Activated CD4-positive, alpha-beta T cell treated with anti-CD3 and anti-CD28 coated beads for 36 hours (primary cell): ENCODE measurements at regions not wholly inside any gene's neighbourhood (a gene's known extent, or its start where the extent isn't known, plus 50 kb on each side); places are given as distances from the start of the nearest gene placed in this dataset.

Experiments used
- ATAC-seq: fragments of 200-7000 bp; cut with Tn5 transposase; one replicate; pipeline ENCODE4 v1.10.0; 2021; ENCODE audit warnings: mild to moderate bottlenecking, moderate library complexity
- CTCF ChIA-PET: fragments of 350-600 bp; sonication (Branson Sonifier 250); formaldehyde crosslinking; loops from one replicate; lab custom pipeline; 2021; ENCODE audit warnings: antibody characterized with exemption; lab: Charles Lee
- POLR2A ChIA-PET: fragments of 350-600 bp; sonication (Branson Sonifier 250); formaldehyde crosslinking; loops from one replicate; lab custom pipeline; 2021; ENCODE audit warnings: antibody characterized with exemption, inconsistent platforms; lab: Charles Lee
- DNase-seq: peaks from one replicate; pipeline ENCODE4 v3.0.0-alpha.2; 2020
- H3K27ac Mint-ChIP-seq: one replicate; pipeline ENCODE4 v1.8.0; 2021; ENCODE audit warnings: mixed read lengths
- H3K27me3 Mint-ChIP-seq: one replicate; pipeline ENCODE4 v1.8.0; 2021; ENCODE audit warnings: mixed read lengths
- H3K36me3 Mint-ChIP-seq: one replicate; pipeline ENCODE4 v1.8.0; 2021; ENCODE audit warnings: low read depth, mixed read lengths
- H3K4me1 Mint-ChIP-seq: one replicate; pipeline ENCODE4 v1.8.0; 2021; ENCODE audit warnings: mixed read lengths
- H3K4me3 Mint-ChIP-seq: one replicate; pipeline ENCODE4 v1.8.0; 2021; ENCODE audit warnings: mild to moderate bottlenecking, moderate library complexity, mixed read lengths
- H3K9me3 Mint-ChIP-seq: one replicate; pipeline ENCODE4 v1.8.0; 2021; ENCODE audit warnings: low read depth, mixed read lengths
- intact Hi-C, 2 experiments: fragments of 100-400 bp; cut with DNase I in 1 of 2; cut with micrococcal nuclease in 1 of 2; formaldehyde crosslinking; loops; one replicate each; pipeline versions ENCODE4 v1.14.2 to v1.15.1; 2022 to 2024; cut with DNase I, micrococcal nuclease

- peaks cover 13% of the 10 kb centered on the region for H3K9me3 Mint-ChIP-seq
- intact Hi-C loops, result no loop called here
- CTCF ChIA-PET, result no interaction called here
- no peak overlapping the region for H3K27ac Mint-ChIP-seq
- no peaks in the 10 kb centered on the region for H3K4me1 Mint-ChIP-seq
- POLR2A ChIA-PET, result no interaction called here
- no peaks in the 10 kb centered on the region for H3K27me3 Mint-ChIP-seq
- DNase-seq (no peak), ATAC-seq (no peak)
- H3K36me3 Mint-ChIP-seq, result no peaks in the 10 kb centered on the region
- no peak overlapping the region for H3K4me3 Mint-ChIP-seq
Measured at GRCh38 chr5:13251623-13252376, 692.7 kb downstream of the DNAH5 start.

GRCh38 chr5:13250464-13251291 lies 693.8 kb downstream of the DNAH5 start:
- Mint-ChIP-seq H3K4me3 (no peak overlapping the region), H3K27ac (no peak overlapping the region), H3K27me3 (no peaks in the 10 kb centered on the region), H3K36me3 (no peaks in the 10 kb centered on the region), H3K4me1 (no peaks in the 10 kb centered on the region), H3K9me3 (peaks cover 13% of the 10 kb centered on the region)
- POLR2A ChIA-PET, result no interaction called here
- intact Hi-C loops, result no loop called here
- CTCF ChIA-PET, result interaction anchor here (0.7 to 1.2 kb wide), 3 partner anchors 12 to 32 kb away, joined by 3 read pairs; no protein-coding TSS in a partner anchor
- no peak for ATAC-seq
- no peak for DNase-seq

DNA sequence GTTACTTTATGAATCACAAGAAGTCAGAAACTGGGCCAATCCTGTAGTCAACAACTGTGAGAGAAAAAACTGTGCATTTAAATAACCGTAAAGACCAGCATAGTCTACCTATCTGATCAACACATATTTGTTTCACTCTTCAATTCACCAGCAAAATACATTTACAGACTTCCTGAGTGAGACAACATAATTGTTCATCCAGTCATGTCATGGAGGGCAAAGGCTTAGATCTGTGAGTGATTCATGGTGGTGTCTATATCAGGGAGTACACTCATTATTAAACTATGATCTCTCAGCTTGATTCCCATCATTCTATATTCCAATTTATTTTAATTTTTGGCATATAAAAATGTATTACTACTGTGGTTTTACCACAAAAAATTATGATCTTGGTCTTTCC lies 694.6 kb downstream of the DNAH5 start:
- POLR2A ChIA-PET, result no interaction called here
- intact Hi-C loops, result no loop called here
- no peak overlapping the region for H3K4me3 Mint-ChIP-seq
- ATAC-seq, result no peak
- H3K4me1 Mint-ChIP-seq, result no peaks in the 10 kb centered on the region
- H3K27me3 Mint-ChIP-seq, result no peaks in the 10 kb centered on the region
- CTCF ChIA-PET, result no interaction called here
- no peak overlapping the region for H3K27ac Mint-ChIP-seq
- no peak for DNase-seq
- H3K36me3 Mint-ChIP-seq, result no peaks in the 10 kb centered on the region
- peaks cover 16% of the 10 kb centered on the region for H3K9me3 Mint-ChIP-seq

DNA sequence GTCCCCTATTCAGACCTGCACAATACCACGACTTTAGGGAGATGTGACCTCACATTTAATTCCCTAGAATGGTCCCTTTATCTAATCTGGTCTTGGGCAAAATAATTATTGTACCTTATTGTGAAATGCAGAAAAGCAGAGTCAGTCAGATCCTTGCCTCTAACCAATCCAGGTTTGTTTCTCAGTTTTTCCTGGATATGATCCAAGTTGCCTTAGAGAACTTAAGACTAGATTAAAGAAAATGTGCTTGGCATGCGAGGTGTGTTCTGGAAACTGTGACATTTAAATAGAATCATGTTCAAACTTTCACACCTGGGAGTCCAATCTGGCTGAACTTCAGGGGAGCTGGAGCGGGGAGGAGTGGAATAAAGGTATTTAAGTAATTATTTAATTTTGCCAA lies 696.2 kb downstream of the DNAH5 start:
- DNase-seq, result no peak
- Mint-ChIP-seq H3K27me3 (no peaks in the 10 kb centered on the region), H3K4me3 (no peak overlapping the region), H3K9me3 (peaks cover 13% of the 10 kb centered on the region), H3K4me1 (no peaks in the 10 kb centered on the region), H3K27ac (no peak overlapping the region), H3K36me3 (no peaks in the 10 kb centered on the region)
- intact Hi-C loops, result no loop called here
- ChIA-PET CTCF (no interaction called here), POLR2A (no interaction called here)
- ATAC-seq, result no peak

DNA sequence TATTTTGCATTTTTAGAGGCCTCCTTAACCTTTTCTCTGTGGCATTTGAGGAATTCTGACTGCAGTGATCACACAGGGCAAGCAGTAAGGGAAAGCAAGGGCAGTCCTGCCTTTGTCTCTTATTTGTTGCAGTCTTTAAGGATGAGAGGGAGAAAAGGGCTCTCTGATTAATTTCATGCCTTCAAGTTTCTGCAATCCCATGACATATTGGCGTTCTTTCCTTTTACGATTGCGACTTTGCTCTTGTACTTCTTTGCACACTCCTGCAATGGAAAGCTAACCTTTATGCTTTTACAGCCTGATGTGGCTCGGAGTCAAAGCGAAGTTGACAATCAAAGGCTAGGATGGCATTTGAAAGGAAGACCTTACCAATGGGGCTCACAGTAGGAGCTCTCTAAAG lies 698.4 kb downstream of the DNAH5 start:
- H3K27me3 Mint-ChIP-seq, result no peaks in the 10 kb centered on the region
- peaks cover 7% of the 10 kb centered on the region for H3K9me3 Mint-ChIP-seq
- H3K36me3 Mint-ChIP-seq, result no peaks in the 10 kb centered on the region
- ChIA-PET CTCF (no interaction called here), POLR2A (no interaction called here)
- ATAC-seq (no peak), DNase-seq (no peak)
- H3K4me1 Mint-ChIP-seq, result no peaks in the 10 kb centered on the region
- no peak overlapping the region for H3K27ac Mint-ChIP-seq
- intact Hi-C loops, result no loop called here
- no peak overlapping the region for H3K4me3 Mint-ChIP-seq

GRCh38 chr5:13244151-13244550 lies 700.3 kb downstream of the DNAH5 start:
- H3K27ac Mint-ChIP-seq, result no peak overlapping the region
- H3K4me1 Mint-ChIP-seq, result no peaks in the 10 kb centered on the region
- ATAC-seq (no peak), DNase-seq (no peak)
- peaks cover 5% of the 10 kb centered on the region for H3K9me3 Mint-ChIP-seq
- no peaks in the 10 kb centered on the region for H3K36me3 Mint-ChIP-seq
- no peaks in the 10 kb centered on the region for H3K27me3 Mint-ChIP-seq
- intact Hi-C loops, result no loop called here
- ChIA-PET POLR2A (no interaction called here), CTCF (no interaction called here)
- H3K4me3 Mint-ChIP-seq, result no peak overlapping the region

- no peak overlapping the region for H3K4me3 Mint-ChIP-seq
- ChIA-PET POLR2A (no interaction called here), CTCF (no interaction called here)
- H3K27me3 Mint-ChIP-seq, result no peaks in the 10 kb centered on the region
- H3K36me3 Mint-ChIP-seq, result no peaks in the 10 kb centered on the region
- intact Hi-C loops, result no loop called here
- H3K9me3 Mint-ChIP-seq, result peaks cover 6% of the 10 kb centered on the region
- no peak for DNase-seq
- no peaks in the 10 kb centered on the region for H3K4me1 Mint-ChIP-seq
- H3K27ac Mint-ChIP-seq, result no peak overlapping the region
- ATAC-seq, result no peak
Measured at GRCh38 chr5:13227513-13227912, 717.0 kb downstream of the DNAH5 start.

GRCh38 chr5:13218518-13218917 lies 726.0 kb downstream of the DNAH5 start:
- Mint-ChIP-seq H3K4me3 (no peak overlapping the region), H3K36me3 (no peaks in the 10 kb centered on the region), H3K9me3 (peaks cover 12% of the 10 kb centered on the region), H3K4me1 (no peaks in the 10 kb centered on the region), H3K27ac (no peak overlapping the region), H3K27me3 (no peaks in the 10 kb centered on the region)
- no peak for DNase-seq
- ChIA-PET POLR2A (no interaction called here), CTCF (interaction anchor here (1.0 kb wide), 1 partner anchor 32 kb away, joined by 3 read pairs; no protein-coding TSS in a partner anchor)
- ATAC-seq, result no peak
- intact Hi-C loops, result no loop called here

DNA sequence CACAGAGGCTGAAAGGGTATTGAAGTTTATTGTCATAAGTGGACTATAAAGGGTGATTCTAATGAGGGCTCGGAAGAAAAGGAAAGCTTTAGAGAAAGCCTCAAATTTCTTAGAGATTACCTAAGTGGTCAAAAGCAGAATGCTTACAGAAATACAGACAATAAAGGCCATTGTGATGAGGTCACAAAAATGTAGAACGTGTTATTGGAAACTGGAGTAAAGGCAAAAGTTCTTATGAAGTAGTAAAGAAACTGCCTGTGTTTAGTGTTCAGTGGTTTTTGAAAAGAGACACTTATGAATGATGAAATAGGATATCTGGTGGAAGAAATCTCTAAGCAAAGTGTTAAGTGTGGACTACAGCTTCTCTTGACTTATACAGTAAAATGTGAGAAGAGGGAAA lies 726.9 kb downstream of the DNAH5 start:
- no peak overlapping the region for H3K27ac Mint-ChIP-seq
- peaks cover 13% of the 10 kb centered on the region for H3K9me3 Mint-ChIP-seq
- DNase-seq, result no peak
- H3K36me3 Mint-ChIP-seq, result no peaks in the 10 kb centered on the region
- no peak overlapping the region for H3K4me3 Mint-ChIP-seq
- H3K27me3 Mint-ChIP-seq, result no peaks in the 10 kb centered on the region
- CTCF ChIA-PET, result no interaction called here
- POLR2A ChIA-PET, result no interaction called here
- H3K4me1 Mint-ChIP-seq, result no peaks in the 10 kb centered on the region
- no peak for ATAC-seq
- intact Hi-C loops, result no loop called here

- H3K9me3 Mint-ChIP-seq, result peaks cover 13% of the 10 kb centered on the region
- no peaks in the 10 kb centered on the region for H3K36me3 Mint-ChIP-seq
- intact Hi-C loops, result no loop called here
- ATAC-seq (no peak), DNase-seq (no peak)
- no peaks in the 10 kb centered on the region for H3K4me1 Mint-ChIP-seq
- CTCF ChIA-PET, result no interaction called here
- no peak overlapping the region for H3K27ac Mint-ChIP-seq
- no peak overlapping the region for H3K4me3 Mint-ChIP-seq
- POLR2A ChIA-PET, result no interaction called here
- no peaks in the 10 kb centered on the region for H3K27me3 Mint-ChIP-seq
Measured at GRCh38 chr5:13215806-13216205, 728.7 kb downstream of the DNAH5 start.

DNA sequence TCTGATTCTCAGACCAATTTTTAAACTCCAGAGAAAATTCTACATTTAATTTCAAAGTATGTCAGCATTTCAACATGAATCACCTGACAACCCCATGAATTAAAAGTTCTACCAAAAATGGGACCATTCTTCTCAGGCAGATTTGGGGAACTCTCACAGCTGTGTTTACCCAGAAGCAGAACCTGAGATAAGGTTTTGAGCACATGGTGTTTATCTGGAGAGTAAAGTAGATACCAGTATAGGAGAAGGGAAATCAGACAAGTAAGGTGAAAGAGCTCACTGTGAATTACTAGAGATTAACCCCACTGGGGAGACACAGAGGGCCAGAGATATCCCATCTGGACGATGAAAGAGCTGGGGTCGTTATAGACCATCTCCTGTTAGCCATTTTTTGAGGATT lies 729.1 kb downstream of the DNAH5 start:
- DNase-seq, result no peak
- H3K36me3 Mint-ChIP-seq, result no peaks in the 10 kb centered on the region
- H3K4me3 Mint-ChIP-seq, result no peak overlapping the region
- no peaks in the 10 kb centered on the region for H3K4me1 Mint-ChIP-seq
- CTCF ChIA-PET, result no interaction called here
- H3K27me3 Mint-ChIP-seq, result no peaks in the 10 kb centered on the region
- H3K9me3 Mint-ChIP-seq, result peaks cover 13% of the 10 kb centered on the region
- no peak for ATAC-seq
- H3K27ac Mint-ChIP-seq, result no peak overlapping the region
- intact Hi-C loops, result no loop called here
- POLR2A ChIA-PET, result no interaction called here

- ChIA-PET CTCF (no interaction called here), POLR2A (no interaction called here)
- DNase-seq (no peak), ATAC-seq (no peak)
- H3K36me3 Mint-ChIP-seq, result no peaks in the 10 kb centered on the region
- no peaks in the 10 kb centered on the region for H3K4me1 Mint-ChIP-seq
- H3K27ac Mint-ChIP-seq, result no peak overlapping the region
- no peaks in the 10 kb centered on the region for H3K27me3 Mint-ChIP-seq
- H3K9me3 Mint-ChIP-seq, result peaks cover 15% of the 10 kb centered on the region
- no peak overlapping the region for H3K4me3 Mint-ChIP-seq
- intact Hi-C loops, result no loop called here
Measured at GRCh38 chr5:13214182-13214581, 730.3 kb downstream of the DNAH5 start.
